ENCODE measurements at regions not wholly inside any gene's neighbourhood (a gene's known extent, or its start where the extent isn't known, plus 50 kb on each side); places are given as distances from the start of the nearest gene placed in this dataset.

DNA sequence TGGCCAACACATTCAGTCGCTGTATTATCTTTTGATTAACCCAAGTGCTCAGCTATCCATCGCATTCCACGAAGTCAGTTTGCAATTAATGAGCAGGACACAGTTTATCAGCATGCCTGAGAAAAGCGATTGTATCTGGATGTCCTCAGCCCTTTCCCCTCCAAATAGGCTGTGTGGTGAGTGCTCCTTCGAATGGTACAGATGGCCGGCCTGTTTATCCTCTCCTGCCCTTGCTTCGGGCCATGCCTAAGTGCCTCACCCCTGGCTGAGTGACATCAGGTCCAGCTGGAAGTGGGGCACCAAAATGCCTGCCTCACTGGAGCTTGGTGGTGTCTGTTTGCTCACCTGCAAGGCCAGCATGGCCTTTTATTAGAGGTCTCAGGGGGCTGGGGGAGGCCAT is 317.3 kb downstream of the GADD45G start:
- TF ChIP-seq, protein P1, sequence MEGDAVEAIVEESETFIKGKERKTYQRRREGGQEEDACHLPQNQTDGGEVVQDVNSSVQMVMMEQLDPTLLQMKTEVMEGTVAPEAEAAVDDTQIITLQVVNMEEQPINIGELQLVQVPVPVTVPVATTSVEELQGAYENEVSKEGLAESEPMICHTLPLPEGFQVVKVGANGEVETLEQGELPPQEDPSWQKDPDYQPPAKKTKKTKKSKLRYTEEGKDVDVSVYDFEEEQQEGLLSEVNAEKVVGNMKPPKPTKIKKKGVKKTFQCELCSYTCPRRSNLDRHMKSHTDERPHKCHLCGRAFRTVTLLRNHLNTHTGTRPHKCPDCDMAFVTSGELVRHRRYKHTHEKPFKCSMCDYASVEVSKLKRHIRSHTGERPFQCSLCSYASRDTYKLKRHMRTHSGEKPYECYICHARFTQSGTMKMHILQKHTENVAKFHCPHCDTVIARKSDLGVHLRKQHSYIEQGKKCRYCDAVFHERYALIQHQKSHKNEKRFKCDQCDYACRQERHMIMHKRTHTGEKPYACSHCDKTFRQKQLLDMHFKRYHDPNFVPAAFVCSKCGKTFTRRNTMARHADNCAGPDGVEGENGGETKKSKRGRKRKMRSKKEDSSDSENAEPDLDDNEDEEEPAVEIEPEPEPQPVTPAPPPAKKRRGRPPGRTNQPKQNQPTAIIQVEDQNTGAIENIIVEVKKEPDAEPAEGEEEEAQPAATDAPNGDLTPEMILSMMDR (IDR thresholded peaks at IDR 0.05; ENCODE audit: low read depth, low read length): no peak
- no peak for DNase-seq (ENCODE audit: low read depth in 2 of 2)
- no peak overlapping the region for H3K4me3 ChIP-seq (replicated peaks in 1 of 2; ENCODE audit: low read depth in 2 of 2, low read length in 2 of 2)

DNA sequence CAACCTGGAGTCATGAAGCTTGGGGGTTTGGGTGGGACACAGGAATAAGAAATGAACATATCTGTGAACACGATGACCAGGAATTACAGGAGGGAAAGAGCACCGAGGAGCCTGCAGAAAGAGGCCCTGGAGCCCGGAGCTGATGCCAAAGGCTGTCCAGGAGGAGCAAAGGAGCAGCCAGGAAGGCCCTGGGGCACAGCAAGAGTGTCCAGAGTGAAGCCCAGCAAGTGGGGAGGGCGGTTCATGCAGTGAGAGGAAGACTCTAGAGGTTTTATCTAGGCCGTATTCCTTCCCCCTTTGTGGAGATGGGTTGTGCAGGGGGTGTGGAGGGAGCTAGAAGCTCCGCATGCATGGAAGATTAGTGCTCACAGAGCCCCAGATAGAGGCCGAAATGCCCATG is 318.4 kb downstream of the GADD45G start:
- TF ChIP-seq, protein P1 (IDR thresholded peaks at IDR 0.05; ENCODE audit: low read depth, low read length): no peak
- no peak for DNase-seq (ENCODE audit: low read depth in 2 of 2)

DNA sequence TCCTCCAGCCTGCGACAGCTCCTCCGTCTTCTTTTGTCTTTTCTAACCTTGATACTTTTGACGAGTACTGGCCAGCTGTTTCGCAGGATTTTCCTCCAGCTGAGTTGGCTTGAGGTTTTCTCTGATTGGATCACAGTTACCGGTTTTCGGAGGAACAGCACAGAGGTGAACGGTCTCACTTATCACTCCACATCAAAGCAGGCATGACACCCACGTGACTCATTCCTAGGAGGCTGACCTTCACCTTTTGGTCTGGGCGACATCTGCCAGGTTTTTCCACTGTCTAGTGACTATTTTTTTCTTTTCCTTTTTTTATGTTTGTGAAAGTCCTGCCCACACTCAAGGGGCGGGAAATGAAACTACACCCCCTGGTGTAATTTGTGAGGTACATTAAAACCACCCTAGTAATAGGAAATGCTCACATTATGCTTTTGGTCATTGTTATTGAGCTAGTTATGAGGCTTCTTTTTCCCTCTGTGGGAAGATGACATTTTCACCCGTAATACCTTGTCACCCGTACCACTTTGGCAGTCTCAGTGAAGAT is 319.2 kb downstream of the GADD45G start:
- DNase-seq (ENCODE audit: low read depth in 2 of 2): no peak
- TF ChIP-seq, protein P1 (IDR thresholded peaks at IDR 0.05; ENCODE audit: low read depth, low read length): no peak
- no peak overlapping the region for H3K4me3 ChIP-seq (replicated peaks in 1 of 2; ENCODE audit: low read depth in 2 of 2, low read length in 2 of 2)

More for the DNA sequence above, 318.4 kb downstream of the GADD45G start:
- H3K4me3 ChIP-seq (replicated peaks in 1 of 2; ENCODE audit: low read depth in 2 of 2, low read length in 2 of 2): no peak overlapping the region

DNA sequence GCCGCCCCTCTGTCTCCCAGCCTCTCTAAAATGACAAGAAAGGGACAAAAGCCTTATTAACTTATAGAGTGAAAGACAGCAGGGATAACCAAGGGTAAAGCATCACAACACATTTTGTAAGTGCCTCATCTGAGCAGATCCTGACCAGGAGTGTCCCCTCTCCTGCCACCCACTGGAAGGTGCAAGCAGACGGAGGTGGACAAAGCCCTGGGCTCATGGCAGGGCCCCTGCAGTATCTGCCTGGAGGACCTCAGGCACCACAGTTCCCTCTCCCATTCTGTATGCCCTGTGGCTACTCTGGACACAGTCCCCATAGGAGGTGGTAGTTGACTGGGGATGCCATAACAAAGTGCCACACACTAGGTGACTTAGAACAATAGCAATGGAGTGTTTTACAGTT is 319.8 kb downstream of the GADD45G start:
- TF ChIP-seq, protein P1 (IDR thresholded peaks at IDR 0.05; ENCODE audit: low read depth, low read length): no peak
- H3K4me3 ChIP-seq (replicated peaks in 1 of 2; ENCODE audit: low read depth in 2 of 2, low read length in 2 of 2): no peak overlapping the region
- DNase-seq (ENCODE audit: low read depth in 2 of 2): no peak

DNA sequence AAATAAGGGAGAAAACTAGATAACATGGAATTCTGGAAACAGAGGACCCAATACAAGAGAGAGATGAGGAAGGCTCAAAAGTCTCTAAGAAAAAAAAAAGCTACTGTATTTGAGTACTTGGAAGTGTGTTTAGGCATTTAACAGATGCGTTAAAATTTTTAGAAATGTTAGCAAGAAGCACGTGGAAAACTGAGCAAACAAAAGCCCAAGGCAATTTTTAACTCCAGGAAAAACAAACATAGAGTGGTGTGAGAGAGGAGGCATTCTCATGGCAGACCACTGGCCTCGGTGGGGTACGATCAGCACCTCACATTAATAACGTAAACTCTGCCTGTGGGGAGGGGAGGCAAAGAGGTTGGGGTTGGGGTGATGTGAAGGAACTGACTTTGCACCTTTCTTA is 321.4 kb downstream of the GADD45G start:
- DNase-seq (ENCODE audit: low read depth in 2 of 2): no peak
- H3K4me3 ChIP-seq (replicated peaks in 1 of 2; ENCODE audit: low read depth in 2 of 2, low read length in 2 of 2): no peak overlapping the region
- TF ChIP-seq, protein P1 (IDR thresholded peaks at IDR 0.05; ENCODE audit: low read depth, low read length): no peak

DNA sequence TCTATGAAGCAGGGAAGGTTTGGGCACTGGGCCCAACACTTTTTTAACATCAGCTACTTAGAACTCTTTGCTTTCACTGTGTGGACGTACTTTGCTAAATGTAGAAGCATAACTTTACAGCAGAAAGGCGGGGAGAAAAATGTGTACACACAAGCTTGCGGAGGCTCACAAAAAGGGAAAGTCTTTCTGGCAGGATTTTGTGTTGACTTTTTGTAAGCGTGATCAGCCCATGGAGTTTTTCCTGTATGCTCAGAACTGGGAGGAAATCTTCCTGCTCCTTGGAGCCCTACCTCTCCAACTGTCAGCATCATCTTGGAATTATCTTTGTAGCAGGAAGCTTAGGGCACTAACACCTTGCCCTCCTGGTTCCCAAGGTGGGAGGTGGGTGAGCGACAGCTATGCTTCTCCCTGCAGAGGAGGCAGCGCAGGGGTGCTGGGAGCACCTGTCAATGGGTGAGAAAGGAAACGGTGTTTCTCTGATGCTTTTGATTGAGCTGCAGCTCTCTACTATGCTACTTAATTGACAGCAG is 321.9 kb downstream of the GADD45G start:
- no peak overlapping the region for H3K4me3 ChIP-seq (replicated peaks in 1 of 2; ENCODE audit: low read depth in 2 of 2, low read length in 2 of 2)
- DNase-seq (ENCODE audit: low read depth in 2 of 2): no peak

More for the DNA sequence above, 321.9 kb downstream of the GADD45G start:
- TF ChIP-seq, protein P1 (IDR thresholded peaks at IDR 0.05; ENCODE audit: low read depth, low read length): no peak
